Middle frontal gyrus (tissue), 1 donor: ENCODE measurements at regions not wholly inside any gene's neighbourhood (a gene's known extent, or its start where the extent isn't known, plus 50 kb on each side); places are given as distances from the start of the nearest gene placed in this dataset.

Experiments
- DNase-seq: peaks from one replicate; pipeline ENCODE4 v3.0.0-alpha.2; 2015; ENCODE audit warnings: low spot score; ENCODE audit errors: extremely low spot score

GRCh38 chr21:35705237-35705887 is 355.0 kb downstream of the SETD4 start:
- no peak for DNase-seq

GRCh38 chr21:35703704-35704103 is 356.6 kb downstream of the SETD4 start:
- no peak for DNase-seq

GRCh38 chr21:35699361-35699760 is 361.0 kb downstream of the SETD4 start:
- DNase-seq, result no peak

GRCh38 chr21:35697321-35697808 is 363.0 kb downstream of the SETD4 start:
- peak; percentile 28 for DNase-seq

- no peak for DNase-seq
These were observed 363.7 kb downstream of the SETD4 start for GRCh38 chr21:35696644-35697043.

GRCh38 chr21:35692311-35692710 is 368.0 kb downstream of the SETD4 start:
- no peak for DNase-seq

GRCh38 chr21:35690436-35690835 is 369.9 kb downstream of the SETD4 start:
- no peak for DNase-seq

GRCh38 chr21:35686156-35686555 is 374.2 kb downstream of the SETD4 start:
- DNase-seq, result no peak

- DNase-seq, result no peak
These were observed 376.5 kb downstream of the SETD4 start for GRCh38 chr21:35683664-35684304.

GRCh38 chr21:35682904-35683549 is 377.3 kb downstream of the SETD4 start:
- no peak for DNase-seq

- no peak for DNase-seq
These were observed 378.4 kb downstream of the SETD4 start for GRCh38 chr21:35681946-35682345.

- DNase-seq, result no peak
These were observed 381.2 kb downstream of the SETD4 start for GRCh38 chr21:35679076-35679475.

GRCh38 chr21:35678393-35678792 is 381.9 kb downstream of the SETD4 start:
- no peak for DNase-seq

- DNase-seq, result no peak
These were observed 383.0 kb downstream of the SETD4 start for GRCh38 chr21:35677298-35677841.

- DNase-seq, result no peak
These were observed 385.3 kb downstream of the SETD4 start for GRCh38 chr21:35674895-35675470.

- no peak for DNase-seq
These were observed 386.1 kb downstream of the SETD4 start for GRCh38 chr21:35674091-35674671.

- no peak for DNase-seq
These were observed 388.0 kb downstream of the SETD4 start for GRCh38 chr21:35672313-35672712.

GRCh38 chr21:35664683-35665082 is 395.6 kb downstream of the SETD4 start:
- DNase-seq, result no peak

GRCh38 chr21:35663856-35664606 is 396.3 kb downstream of the SETD4 start:
- DNase-seq, result no peak

GRCh38 chr21:35658242-35658641 is 402.1 kb downstream of the SETD4 start:
- no peak for DNase-seq

GRCh38 chr21:35652872-35653271 is 407.5 kb downstream of the SETD4 start:
- no peak for DNase-seq
